HG02981 (cell line): ENCODE measurements at regions not wholly inside any gene's neighbourhood (a gene's known extent, or its start where the extent isn't known, plus 50 kb on each side); places are given as distances from the start of the nearest gene placed in this dataset.

Source experiments
- ATAC-seq: cut with Tn5 transposase; IDR thresholded peaks from one replicate; pipeline ENCODE4 v1.9.1; 2021; ENCODE audit warnings: mild to moderate bottlenecking, moderate library complexity; ENCODE audit not compliant: unreplicated experiment

DNA sequence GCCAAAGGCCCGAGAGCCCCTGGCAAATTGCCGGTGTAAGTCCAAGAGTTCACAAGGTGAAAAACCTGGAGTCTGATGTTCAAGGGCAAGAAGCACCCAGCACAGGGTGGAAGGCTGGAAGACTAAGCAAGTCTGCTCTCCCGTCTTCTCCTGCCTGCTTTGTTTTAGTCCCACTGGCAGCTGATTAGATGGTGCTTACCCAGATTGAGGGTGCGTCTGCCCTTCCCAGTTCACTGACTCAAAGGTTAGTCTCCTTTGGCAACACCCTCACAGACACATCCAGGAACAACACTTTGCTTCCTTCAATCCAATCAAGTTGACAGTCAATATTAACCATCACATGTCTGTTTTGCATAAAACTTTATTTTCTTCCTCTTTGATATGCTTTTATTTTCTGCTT, 157.4 kb downstream of the HS3ST1 start:
- ATAC-seq: no peak

DNA sequence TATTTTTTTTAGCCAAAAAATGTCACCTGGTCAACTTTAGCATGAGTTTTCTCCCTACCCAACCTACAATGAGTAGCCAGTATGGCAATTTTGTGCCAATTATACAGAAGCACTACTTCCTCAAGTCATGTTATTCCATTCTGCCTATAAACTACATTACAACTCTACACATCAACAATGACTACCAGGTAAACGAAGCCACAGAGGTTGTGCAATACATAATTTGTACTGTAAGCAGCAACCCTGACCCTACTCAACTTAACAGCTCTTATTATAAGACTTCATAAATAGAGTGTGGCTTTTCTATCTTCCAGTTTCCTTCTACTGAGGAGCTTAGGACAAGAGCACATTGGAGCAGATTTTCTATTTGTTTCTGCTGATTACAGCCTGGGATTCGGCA, 160.5 kb downstream of the HS3ST1 start:
- ATAC-seq: no peak

DNA sequence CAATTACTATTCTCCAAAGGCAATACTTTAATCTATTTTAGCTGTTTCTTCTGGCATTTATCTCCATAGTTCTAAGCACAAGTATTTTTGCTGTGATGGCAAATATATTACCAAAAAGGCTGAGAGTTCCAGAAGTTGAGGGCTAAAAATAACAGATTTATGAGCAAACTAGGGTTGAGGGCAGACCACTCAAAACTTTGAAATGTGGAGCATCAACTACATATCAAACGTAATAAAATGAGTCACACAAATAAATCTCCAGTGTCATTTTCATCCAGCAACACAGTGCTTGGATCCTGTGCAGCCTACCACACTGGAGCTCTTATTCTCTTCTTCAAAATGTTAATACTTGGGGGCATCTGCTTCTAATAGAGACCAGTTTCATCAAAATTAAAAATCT, 163.9 kb downstream of the HS3ST1 start:
- ATAC-seq: no peak

DNA sequence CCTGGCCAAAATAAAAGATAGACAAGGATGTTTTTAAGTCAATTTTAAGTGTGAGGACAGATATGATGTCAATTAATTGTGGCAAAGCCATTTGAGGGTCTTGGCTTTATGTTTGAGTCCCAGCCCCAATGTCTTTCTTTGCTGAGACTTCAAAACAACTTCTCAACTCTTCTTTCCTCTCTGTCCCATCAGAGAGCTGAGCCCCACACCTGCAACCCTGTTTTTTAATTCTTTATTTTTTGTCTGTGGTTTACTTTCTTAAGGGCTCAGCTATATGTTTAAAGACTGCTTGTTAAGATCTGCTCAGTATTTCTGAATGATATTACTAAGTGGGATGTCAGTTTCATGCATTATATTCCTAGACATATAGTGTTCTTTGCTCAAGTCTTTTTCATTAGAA, 164.3 kb downstream of the HS3ST1 start:
- no peak for ATAC-seq

DNA sequence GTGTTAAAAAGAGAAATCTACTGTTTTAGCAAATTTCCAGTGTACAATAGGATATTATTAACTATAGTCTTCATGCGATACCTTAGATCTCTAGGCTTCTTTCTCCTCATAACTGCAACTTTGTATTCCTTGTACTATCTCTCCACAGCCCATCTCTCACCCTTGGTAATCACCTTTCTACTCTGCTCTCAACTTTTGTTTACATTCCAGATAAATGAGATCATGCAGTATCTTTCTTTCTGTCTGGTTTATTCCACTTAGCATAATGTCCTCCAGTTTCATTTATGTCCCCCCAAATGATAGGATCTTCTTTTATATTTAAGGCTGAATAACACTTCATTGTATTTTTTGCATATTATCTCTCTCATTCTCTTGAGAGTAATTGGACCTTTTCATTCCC, 165.5 kb downstream of the HS3ST1 start:
- ATAC-seq: no peak

DNA sequence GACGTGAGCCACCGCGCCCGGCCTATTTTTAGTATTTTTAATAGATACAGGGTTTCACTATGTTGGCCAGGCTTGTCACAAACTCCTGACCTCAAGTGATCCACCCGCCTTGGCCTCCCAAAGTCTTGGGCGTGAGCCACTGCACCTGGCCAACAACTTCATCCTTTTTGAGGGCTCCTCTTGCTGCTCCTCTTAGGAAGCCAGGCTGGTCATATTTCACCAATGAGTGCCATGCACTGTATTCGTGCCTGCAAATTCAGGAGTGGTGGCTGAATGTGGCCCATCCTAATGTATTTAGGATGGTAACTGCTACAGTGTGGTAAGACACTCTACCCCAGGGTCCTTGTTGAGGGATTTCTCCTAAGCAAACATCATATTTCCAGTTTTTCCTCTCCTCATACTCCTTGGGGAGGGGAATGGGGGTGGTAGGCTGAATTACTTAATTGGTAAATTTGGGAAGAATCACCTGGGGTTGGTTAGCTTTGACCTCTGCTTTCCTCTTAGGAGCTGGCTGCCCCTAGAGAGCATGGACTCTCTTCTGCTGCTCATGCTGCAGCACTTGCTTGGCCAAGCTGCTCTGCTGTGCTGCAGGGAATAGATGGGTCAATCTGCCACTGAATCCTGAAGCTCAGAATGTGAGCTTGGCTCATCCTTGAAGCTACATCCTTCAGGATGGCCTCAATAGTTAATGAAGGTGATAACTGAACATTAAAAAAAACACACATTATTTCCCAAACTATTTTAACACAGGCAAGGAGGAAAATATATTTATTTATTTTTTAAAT, 167.4 kb downstream of the HS3ST1 start:
- no peak for ATAC-seq

DNA sequence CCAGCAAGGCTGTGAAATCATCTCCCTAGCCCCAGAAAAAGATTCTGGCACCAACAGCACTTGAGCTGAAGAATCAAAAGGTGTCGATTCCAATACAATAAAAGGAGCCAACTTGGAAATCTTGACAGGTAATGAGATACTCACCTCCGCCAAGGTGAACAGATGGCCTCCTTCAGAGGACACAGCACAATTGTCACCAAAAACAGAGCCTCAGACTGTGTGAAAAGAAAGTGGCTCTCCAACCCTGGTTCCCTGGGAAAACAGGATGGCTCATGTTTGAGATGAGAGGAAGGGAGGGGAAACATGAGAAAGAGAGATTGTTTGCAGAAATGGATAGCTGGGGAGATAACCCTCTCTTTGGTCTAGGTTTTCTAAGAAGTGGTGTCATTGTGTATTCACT, 168.9 kb downstream of the HS3ST1 start:
- no peak for ATAC-seq

DNA sequence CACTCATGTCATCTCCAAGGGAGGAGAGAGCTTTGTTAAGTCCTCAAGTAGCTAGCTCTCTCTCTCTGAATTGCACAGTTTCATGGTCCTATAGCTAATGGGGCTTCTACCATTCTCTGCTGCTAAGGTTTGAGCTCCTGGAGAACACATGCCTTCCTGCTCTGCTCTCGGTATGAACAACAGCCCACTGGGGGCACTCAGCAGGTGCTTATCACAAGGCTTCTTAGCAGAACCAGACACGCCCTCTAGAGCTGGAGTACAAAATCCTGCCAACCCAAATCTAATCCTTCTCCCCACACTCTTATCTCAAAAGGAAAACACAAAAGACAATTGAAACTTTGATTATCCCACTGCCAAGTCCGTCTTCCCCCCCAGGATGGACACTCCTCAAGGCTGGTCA, 176.5 kb downstream of the HS3ST1 start:
- ATAC-seq: no peak

DNA sequence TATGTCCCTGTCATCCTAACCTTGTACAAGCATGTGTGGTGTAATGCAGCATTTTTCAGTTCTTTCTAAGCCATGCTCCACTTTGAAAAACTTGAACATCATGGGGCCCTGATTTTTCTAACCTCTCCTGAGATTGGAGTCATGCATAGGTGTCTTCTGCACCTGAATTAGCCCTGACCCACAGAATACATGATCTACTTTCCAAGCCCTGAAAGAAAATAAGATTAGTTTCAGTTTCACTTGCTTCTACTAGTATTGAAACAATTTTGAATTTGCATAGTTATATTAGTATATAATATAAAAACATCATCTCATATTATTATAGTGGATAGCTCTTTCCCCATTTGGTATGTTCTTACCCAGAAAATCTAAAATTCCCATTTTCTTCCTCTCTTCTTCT, 178.2 kb downstream of the HS3ST1 start:
- peak; percentile 63 for ATAC-seq

DNA sequence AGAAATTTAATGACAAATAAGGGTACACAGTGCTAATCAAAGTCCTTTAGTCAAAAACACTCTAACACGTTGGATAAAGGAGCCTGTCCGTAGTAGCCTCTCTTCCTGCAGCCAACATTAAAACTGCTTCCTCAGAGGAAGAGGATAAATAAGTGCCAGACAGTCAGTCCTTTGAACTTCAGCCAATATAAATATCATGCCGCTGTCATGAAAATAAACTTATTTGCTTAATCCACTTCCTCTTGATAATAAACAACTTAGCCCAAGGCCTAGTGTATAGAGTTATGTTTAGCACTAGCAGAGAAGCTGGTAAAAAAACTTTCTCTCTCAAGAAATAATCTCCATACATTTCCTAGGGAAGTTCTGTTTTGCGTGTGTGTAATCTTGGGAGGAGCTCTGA, 196.7 kb downstream of the HS3ST1 start:
- ATAC-seq: no peak

DNA sequence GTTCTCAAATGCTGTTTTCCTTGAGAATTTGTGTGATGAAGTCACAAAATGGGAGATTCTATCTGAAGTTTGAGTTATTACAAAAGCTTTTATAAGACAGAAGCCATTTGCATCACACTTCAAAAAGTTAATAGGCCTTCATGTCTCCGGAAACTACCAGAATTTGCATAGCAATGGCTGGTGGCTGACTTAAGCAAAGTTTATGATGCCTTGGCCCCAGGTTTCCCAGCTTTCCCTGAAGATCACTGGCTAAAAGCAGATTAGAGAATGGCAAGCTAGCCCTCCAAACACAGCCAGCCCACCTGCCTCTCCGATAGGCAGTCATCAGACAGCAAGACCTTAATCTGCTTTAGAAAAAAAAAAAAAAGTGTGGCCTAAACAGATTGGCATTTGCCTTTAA, 197.8 kb downstream of the HS3ST1 start:
- no peak for ATAC-seq

DNA sequence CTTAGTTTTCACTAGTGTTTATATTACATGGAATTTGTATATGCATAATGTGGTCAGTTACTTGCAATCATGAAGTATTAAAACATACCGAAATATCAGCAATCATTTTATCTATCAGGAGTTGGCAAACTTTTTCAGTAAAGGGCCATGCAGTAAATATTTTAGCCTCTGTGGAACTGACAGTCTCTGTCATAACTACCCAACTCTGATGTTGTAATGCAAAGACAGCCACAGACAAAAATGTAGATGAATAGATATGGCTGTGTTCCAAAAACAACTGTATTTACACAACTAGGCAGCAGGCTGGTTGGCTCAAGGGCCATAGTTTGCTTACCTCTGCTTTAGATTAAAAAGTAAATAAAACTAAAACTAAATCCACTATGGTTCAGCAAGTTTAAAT, 200.2 kb downstream of the HS3ST1 start:
- ATAC-seq: no peak

DNA sequence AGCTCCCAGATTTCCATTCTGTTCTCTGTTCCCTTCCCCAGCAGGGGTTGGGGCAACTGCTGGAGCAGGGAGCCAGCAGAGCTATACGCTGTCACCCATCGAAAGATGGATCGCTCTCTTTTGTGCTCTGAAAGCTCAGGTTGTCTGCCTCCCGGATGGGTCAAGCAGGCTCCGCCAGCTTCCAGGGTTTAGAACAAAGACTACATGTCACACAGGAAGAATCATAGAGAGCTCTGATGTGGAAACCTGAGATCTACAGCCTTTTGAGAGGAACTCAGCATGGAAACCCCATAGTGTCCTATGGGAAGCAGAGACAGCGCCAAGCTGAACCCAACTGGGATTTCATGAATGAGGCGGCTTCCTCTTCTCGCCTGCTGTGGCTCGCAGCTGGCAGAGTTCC, 205.4 kb downstream of the HS3ST1 start:
- ATAC-seq: no peak

DNA sequence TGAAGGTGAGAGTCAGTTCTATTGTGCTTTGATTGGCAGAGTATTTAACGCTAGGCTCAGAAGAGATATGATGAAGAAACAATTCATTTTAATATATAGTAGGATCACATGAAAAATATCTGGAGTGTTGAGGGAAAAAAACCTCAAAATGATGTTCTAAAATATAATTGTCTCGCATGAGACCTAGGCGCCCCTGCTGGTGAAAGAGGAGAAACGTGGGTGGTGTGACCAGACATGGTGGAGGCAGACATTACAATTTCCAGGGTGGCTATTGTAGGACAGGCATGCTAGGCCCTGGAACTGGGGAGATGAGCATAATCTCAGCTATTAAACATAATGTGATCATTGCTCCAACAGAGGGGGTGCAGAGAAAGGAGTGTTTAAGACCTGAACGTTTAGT, 210.0 kb downstream of the HS3ST1 start:
- ATAC-seq: no peak

DNA sequence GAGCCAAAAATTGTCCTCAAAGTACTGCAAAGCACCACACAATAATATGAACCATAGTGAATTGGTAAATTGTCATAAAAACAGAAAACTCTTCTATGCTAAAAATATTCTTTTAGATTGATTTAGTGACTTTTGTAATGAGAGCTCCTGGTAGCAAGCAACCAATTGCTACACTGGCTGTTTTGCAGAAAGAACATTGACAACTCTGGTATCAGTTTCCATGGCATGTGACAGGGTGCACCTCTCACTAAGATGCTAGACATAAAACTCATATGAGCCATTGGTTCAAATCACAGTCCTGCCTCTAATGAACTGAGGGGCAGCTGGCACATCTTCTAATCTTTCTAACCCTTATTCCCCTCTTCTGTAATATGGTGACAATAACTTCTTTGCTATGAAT, 212.2 kb downstream of the HS3ST1 start:
- no peak for ATAC-seq

DNA sequence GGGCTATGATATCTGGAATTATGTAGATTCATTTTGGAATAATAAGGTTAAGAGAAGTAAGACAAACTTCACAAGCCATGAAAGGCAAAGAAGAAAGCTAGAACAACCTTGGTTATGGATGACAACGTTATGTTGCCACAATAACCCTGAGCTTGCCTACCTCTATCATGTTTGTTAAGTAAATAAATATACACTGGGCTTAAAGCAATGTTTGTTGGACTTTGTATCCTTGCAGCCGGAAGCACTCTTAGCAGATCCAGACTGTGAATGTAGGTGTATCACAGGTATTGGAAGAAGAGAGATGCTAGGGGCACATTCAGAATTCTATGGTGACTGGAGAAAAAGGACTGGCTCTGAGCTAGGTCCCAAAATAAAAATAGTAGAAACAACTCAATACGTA, 214.4 kb downstream of the HS3ST1 start:
- no peak for ATAC-seq

DNA sequence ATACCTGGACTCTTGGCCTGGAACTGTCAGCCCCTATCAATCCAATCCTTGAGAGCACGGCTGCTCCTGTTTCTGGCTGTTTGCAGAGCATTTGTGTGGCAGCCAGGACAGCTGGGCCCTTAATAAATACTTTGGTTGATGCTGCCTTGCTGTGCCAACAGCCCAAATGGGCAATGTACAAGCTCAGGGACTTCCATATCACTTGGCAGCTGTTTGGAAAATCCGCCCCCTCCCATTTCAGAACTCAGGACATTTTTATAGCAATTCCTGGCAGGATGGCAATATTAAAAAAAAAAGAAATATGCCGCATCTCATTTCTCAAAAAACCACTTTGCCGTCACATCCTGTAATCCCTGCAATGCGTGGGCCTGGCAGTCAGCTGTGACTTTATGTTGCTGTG, 218.9 kb downstream of the HS3ST1 start:
- ATAC-seq: no peak

DNA sequence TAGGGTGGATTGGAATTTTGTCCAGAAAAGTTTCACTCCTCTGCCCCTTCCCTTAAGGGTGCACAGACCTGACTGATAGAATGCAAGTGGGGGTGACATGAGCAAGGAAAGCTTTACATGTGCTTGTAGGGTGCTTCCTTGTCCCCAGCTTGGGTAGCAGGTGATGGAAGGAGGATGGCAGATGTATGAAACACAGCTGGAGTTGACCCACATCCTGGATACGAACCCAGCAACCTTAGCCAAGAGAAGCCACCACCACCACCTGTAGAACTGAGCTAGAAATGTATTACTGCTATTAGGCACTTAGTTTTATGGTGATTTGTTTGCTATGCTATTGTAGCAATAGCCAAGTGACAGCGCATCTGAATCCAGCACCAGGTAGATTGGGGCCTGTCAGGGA, 227.4 kb downstream of the HS3ST1 start:
- ATAC-seq: no peak

DNA sequence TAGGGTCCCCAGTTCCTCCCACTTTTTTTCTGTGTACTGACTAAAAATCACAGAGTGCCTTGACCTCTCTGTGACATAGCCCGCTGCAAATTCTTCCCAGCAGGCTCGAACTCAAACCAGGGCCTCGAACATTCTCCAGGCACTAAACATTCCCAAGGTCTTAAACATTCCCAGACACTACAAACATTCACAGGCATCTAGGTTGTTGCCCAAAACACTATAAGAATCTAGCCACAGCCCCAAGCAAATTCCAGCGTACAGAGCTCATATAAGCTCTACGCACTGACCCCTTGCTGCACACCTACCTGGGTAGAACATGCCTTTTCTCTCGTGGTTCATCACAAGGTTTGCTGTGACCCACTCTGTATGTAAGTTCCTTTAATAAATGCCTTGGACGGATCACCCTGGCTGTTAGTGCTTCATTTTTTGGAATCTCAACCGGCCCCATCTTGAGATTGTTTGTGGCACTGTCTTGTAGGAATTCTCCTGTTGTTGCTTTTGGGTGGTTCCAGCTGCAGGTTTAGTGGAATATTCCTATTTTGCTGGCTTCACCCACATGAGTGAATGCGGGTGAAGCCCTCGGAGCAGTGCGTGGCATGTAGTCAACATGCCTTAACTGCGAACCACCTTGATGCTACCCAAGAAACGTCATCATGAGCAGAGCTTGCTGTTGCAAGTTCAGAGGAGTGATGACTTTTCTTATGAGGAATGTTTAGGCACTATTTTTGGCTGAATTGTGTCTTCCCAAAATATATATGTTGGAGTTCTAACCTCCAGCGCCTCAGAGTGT, 230.0 kb downstream of the HS3ST1 start:
- no peak for ATAC-seq

DNA sequence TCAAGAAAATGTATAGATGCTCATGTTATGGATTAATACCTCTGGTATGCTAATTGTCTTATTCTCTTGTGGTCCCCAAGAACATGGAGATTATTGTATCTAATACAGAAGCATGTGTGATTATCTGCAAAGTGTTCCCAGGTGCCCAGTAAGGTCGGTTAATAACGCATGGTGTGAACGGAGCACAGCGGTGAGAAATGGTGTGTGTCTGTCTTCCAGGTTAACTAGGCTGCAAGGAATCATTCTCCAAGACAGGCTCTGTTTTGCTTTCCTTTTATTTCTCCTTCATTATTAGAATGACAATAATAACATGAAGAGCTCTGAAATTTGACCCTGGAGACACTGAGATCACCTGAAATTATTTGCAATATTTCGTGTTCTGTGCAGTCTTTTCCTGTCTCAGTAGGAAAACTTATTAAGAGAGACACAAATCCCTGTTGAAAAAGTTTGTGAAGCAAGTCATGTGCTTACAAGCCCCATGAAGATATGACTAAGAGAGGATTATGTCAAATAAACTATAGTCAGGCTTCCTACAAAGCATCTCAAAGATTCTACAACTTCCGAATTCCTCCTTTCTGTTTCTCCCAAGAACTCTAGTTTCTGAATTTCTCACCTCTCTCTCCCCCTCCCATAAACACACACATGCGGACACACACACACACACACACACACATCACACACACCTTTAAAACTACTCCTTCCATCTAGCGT, 230.9 kb downstream of the HS3ST1 start:
- no peak for ATAC-seq

DNA sequence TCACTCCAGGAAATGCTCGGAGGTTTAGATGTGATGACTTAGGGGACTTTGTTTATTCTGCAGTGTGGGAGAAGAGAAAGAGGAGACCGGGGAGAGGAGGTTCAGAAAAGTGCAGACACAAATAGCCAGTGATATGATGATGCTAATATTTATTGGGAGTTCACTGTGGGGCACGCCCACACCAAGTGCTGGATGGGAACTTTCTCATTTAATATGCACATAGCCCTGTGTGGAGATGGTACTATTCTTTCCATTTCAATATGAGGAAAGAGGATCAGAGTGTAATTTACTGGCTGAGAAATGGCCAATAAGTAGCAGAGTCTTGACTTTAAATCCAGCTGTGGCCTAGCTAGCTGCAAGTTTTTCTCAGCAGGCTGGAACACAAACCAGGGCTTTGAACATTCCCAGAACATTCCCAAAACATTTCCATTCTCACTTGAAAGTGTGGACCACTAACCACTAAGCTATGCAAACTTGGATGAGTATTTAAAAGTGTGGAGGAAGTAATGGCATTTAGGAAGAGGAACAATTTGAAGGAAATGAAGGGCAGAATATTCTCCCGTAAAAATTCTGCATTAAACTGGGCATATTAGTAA, 231.7 kb downstream of the HS3ST1 start:
- ATAC-seq: no peak

DNA sequence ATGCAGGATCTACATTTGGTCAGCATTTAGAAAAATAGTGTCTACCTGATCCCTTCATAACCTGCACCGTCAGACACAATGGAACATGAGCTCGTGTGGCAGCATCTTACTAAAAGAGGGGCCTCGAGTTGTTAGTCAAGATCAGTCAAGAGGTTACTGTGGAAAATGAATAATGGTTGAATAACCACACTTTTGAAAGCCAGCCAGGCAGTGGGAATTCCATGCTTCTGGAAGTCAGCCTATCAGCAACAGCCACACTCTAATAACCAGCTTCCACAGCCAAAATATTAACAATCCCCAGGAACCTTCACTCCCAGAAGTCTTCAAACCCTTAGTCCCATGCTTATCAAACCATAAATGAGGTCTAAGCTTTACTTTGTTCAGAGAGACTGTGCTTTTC, 234.3 kb downstream of the HS3ST1 start:
- no peak for ATAC-seq
